ENCODE measurements at regions not wholly inside any gene's neighbourhood (a gene's known extent, or its start where the extent isn't known, plus 50 kb on each side); places are given as distances from the start of the nearest gene placed in this dataset.

- TF ChIP-seq SOX6 (IDR thresholded peaks at IDR 0.05) (no peak), SOX6 (CRISPR knock-in tag; IDR thresholded peaks at IDR 0.05) (no peak), PAF1 (CRISPR knock-in tag; IDR thresholded peaks at IDR 0.05) (no peak), ZNF629 (CRISPR knock-in tag; conservative IDR thresholded peaks at IDR 0.05) (no peak), ZNF10 (CRISPR knock-in tag; IDR thresholded peaks at IDR 0.05; ENCODE audit: borderline replicate concordance, low read depth) (no peak), PREB (CRISPR knock-in tag; IDR thresholded peaks at IDR 0.05) (no peak)
- TF ChIP-seq, protein P1, sequence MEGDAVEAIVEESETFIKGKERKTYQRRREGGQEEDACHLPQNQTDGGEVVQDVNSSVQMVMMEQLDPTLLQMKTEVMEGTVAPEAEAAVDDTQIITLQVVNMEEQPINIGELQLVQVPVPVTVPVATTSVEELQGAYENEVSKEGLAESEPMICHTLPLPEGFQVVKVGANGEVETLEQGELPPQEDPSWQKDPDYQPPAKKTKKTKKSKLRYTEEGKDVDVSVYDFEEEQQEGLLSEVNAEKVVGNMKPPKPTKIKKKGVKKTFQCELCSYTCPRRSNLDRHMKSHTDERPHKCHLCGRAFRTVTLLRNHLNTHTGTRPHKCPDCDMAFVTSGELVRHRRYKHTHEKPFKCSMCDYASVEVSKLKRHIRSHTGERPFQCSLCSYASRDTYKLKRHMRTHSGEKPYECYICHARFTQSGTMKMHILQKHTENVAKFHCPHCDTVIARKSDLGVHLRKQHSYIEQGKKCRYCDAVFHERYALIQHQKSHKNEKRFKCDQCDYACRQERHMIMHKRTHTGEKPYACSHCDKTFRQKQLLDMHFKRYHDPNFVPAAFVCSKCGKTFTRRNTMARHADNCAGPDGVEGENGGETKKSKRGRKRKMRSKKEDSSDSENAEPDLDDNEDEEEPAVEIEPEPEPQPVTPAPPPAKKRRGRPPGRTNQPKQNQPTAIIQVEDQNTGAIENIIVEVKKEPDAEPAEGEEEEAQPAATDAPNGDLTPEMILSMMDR (CRISPR knock-in tag; IDR thresholded peaks at IDR 0.05): no peak
Observed at GRCh38 chr10:28378986-28379585, 76.2 kb upstream of the MPP7 start.

All from HepG2 (cell line).